ENCODE measurements at regions not wholly inside any gene's neighbourhood (a gene's known extent, or its start where the extent isn't known, plus 50 kb on each side); places are given as distances from the start of the nearest gene placed in this dataset.
"Not testable (repeated sequence)": the region's sequence is repeated elsewhere in the genome, so short reads cannot be mapped to it uniquely, and the experiment has no call there.

DNA sequence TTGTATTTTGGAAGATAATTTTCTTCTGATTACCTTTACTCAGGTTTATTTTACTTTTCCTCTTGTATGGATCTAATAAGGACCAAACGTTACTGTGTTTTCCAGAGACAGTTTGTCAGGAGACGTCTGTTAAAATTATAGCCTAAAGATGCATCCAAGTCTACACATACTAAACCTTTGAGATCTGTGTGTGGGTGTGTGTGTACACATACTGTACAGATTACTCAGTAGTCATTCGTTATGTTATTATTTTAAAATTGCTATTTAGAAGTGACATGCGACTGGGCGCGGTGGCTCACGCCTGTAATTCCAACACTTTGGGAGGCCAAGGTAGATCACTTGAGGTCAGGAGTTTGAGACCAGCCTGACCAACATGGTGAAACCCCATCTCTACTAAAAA, 51.6 kb upstream of the CNTLN start:
- H3K9me3 ChIP-seq (ENCODE audit: control insufficient read depth, insufficient read depth, low read length), result no peaks in the 10 kb centered on the region
- no peaks in the 10 kb centered on the region for H3K27me3 ChIP-seq (ENCODE audit: control insufficient read depth, insufficient read depth, low read length)
- no peak overlapping the region for H3K9ac ChIP-seq (ENCODE audit: low read depth, low read length)
- no peaks in the 10 kb centered on the region for H3K36me3 ChIP-seq (ENCODE audit: control insufficient read depth, insufficient read depth, low read length)
- H3K4me3 ChIP-seq (ENCODE audit: low read depth, low read length), result no peak overlapping the region
- peaks cover 8% of the 10 kb centered on the region for H3K4me1 ChIP-seq (ENCODE audit: control insufficient read depth, insufficient read depth, low read length)

DNA sequence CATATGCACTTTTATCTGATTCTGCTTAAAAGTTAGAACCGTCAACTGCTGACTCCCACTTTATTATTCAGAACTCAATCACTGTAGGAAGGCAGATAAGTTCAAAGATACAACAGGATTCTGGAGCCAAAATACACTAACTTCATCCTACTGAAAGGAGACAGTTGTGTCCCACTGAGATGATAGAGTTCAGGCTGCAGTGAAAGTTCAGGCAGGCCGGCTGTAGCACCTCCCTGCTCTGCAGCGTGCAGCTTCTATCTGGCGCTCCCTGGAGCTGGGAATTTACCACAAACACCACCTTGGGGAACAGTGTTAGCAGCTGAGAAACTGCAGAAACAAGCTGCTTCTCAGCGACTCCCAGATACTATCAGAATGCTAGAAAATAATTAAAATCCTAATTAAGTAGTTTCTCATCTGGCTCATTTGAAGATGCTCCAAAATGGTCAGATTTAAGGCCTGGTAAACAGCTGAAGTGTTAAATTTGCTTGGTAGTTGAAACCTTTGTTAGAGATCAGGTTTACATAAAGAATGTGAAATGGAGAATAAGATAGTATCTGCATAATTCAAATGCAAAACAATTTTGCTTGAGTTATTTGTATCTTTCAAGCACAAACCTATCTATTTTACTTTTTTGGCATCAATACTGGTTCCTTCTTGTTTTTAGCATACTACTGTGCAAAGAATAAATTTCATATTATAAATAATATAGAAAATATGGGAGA, 52.3 kb upstream of the CNTLN start:
- Histone ChIP-seq H3K4me1 (ENCODE audit: control insufficient read depth, insufficient read depth, low read length) (peaks cover 8% of the 10 kb centered on the region), H3K27me3 (ENCODE audit: control insufficient read depth, insufficient read depth, low read length) (no peaks in the 10 kb centered on the region), H3K9me3 (ENCODE audit: control insufficient read depth, insufficient read depth, low read length) (no peaks in the 10 kb centered on the region), H3K9ac (ENCODE audit: low read depth, low read length) (no peak overlapping the region), H3K4me3 (ENCODE audit: low read depth, low read length) (no peak overlapping the region), H3K36me3 (ENCODE audit: control insufficient read depth, insufficient read depth, low read length) (no peaks in the 10 kb centered on the region)

DNA sequence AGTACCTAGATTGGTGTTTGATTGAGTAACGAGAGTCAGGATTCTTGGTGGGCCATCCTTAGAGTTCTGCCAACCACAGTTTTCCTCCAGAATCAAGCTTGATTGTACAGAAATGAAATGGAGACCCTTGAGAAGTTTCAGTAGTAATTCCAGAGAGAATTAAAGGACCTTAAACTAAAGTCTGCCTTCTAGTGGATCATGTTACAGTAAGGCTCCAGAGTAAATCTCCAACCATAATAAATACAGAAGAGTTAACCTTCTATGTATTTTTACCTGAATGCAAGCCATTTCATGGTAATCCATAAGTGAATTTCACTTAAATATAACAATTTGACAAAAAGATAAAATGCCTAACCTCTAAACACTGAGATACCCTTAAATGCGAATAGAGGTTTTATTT, 53.0 kb upstream of the CNTLN start:
- H3K9me3 ChIP-seq (ENCODE audit: control insufficient read depth, insufficient read depth, low read length), result no peaks in the 10 kb centered on the region
- H3K36me3 ChIP-seq (ENCODE audit: control insufficient read depth, insufficient read depth, low read length), result no peaks in the 10 kb centered on the region
- H3K4me3 ChIP-seq (ENCODE audit: low read depth, low read length), result no peak overlapping the region
- H3K27me3 ChIP-seq (ENCODE audit: control insufficient read depth, insufficient read depth, low read length), result no peaks in the 10 kb centered on the region
- peaks cover 8% of the 10 kb centered on the region for H3K4me1 ChIP-seq (ENCODE audit: control insufficient read depth, insufficient read depth, low read length)
- H3K9ac ChIP-seq (ENCODE audit: low read depth, low read length), result no peak overlapping the region

DNA sequence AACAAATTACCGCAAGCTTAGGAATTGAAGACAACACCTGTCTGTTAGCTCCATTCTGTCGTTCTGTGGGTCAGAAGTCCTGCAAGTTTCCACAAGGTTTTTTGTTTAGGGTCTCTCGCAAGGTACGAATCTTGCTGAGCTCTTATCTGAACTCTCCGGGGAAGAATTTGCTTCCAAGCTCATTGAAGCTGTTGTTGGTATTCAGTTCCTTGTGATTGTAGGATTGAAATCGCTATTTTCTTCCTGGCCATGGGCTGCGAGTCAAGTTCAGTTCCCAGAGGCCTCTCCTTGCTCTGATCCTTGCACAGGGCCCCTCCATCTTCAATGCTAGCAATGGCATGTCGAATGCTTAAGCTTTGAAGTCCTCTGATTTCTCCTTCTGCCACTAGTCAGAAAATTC, 53.5 kb upstream of the CNTLN start:
- H3K27me3 ChIP-seq (ENCODE audit: control insufficient read depth, insufficient read depth, low read length), result no peaks in the 10 kb centered on the region
- no peaks in the 10 kb centered on the region for H3K9me3 ChIP-seq (ENCODE audit: control insufficient read depth, insufficient read depth, low read length)
- no peak overlapping the region for H3K9ac ChIP-seq (ENCODE audit: low read depth, low read length)
- H3K4me3 ChIP-seq (ENCODE audit: low read depth, low read length), result no peak overlapping the region
- peaks cover 8% of the 10 kb centered on the region for H3K4me1 ChIP-seq (ENCODE audit: control insufficient read depth, insufficient read depth, low read length)
- H3K36me3 ChIP-seq (ENCODE audit: control insufficient read depth, insufficient read depth, low read length), result no peaks in the 10 kb centered on the region

DNA sequence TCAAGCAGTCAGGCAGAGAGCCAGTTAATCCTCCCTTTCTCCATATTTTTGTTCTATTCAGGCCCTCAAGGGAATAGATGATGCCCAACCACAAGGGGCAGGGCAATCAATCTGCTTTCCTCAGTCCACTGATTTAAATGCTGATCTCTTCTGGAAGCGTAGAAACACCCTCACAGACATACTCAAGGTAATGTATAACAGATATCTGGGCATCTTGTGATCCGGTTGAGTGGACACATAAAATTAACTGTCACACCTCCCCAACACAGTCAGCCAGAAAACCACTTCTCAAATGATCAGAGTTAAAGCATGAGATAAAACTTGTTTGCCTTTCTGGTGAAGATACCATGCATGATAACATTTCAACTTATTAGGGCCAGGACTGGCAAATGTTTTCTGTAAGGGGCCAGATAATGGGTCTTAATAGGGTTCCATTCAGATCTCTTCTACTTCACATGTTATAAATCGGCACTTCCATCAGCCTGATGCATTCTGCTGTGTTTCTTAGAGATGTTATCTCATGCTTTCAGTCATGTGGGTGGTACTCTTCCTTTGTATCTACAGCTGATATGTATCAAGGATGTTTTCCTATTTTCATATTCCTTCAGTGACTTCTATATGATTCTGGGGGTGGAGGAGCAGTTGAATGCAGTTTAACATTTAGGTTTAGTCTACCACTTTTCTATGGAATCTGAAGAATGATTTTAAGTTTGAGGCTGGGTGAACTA, 58.9 kb upstream of the CNTLN start:
- Histone ChIP-seq H3K9ac (ENCODE audit: low read depth, low read length) (no peak overlapping the region), H3K4me1 (ENCODE audit: control insufficient read depth, insufficient read depth, low read length) (no peaks in the 10 kb centered on the region), H3K36me3 (ENCODE audit: control insufficient read depth, insufficient read depth, low read length) (no peaks in the 10 kb centered on the region), H3K4me3 (ENCODE audit: low read depth, low read length) (no peak overlapping the region), H3K27me3 (ENCODE audit: control insufficient read depth, insufficient read depth, low read length) (no peaks in the 10 kb centered on the region), H3K9me3 (ENCODE audit: control insufficient read depth, insufficient read depth, low read length) (no peaks in the 10 kb centered on the region)

DNA sequence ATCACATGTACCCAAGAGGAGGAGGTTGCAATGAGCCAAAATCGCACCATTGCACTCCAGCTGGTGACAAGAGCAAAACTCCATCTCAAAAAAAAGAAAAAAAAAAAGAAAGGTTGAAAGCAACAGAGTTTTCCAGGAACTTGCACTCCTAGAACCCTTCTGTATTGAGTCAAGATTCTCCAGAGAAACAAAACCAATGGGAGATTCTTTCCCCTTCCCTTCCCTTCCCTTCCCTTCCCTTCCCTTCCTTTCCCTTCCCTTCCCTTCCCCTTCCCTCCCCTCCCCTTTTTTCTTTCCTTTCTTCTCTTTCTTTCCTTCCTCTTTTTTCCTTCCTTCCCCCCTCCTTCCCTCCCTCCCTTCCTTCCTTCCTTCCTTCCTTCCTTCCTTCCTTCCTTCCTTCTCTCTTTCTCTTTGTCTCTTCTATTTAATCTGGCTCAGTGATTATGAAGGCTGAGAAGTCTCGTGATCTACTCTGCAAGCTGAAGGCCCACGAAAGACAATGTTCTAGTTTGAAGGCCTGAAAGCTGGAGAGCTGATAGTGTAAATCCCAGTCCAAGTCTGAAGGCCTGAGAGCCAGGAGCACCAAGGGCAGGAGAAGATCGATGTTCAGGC, 59.6 kb upstream of the CNTLN start:
- no peaks in the 10 kb centered on the region for H3K27me3 ChIP-seq (ENCODE audit: control insufficient read depth, insufficient read depth, low read length)
- no peak overlapping the region for H3K9ac ChIP-seq (ENCODE audit: low read depth, low read length)
- no peak overlapping the region for H3K4me3 ChIP-seq (ENCODE audit: low read depth, low read length)
- no peaks in the 10 kb centered on the region for H3K36me3 ChIP-seq (ENCODE audit: control insufficient read depth, insufficient read depth, low read length)
- H3K9me3 ChIP-seq (ENCODE audit: control insufficient read depth, insufficient read depth, low read length), result no peaks in the 10 kb centered on the region
- no peaks in the 10 kb centered on the region for H3K4me1 ChIP-seq (ENCODE audit: control insufficient read depth, insufficient read depth, low read length)

DNA sequence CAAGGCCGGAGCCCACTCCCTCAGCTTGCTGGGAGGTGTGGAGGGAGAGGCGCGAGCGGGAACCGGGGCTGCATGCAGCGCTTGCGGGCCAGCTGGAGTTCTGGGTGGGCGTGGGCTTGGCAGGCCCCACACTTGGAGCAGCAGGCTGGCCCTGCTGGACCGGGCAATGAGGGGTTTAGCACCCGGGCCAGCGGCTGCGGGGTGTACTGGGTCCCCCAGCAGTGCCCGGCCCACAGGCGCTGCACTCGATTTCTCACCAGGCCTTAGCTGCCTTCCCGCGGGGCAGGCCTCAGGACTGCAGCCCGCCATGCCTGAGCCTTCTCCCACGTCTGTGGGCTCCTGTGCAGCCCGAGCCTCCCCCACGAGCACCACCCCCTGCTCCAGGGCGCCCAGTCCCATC, 62.3 kb upstream of the CNTLN start:
- not testable (repeated sequence) for H3K4me1 ChIP-seq (ENCODE audit: control insufficient read depth, insufficient read depth, low read length); H3K9me3 ChIP-seq (ENCODE audit: control insufficient read depth, insufficient read depth, low read length); H3K36me3 ChIP-seq (ENCODE audit: control insufficient read depth, insufficient read depth, low read length); H3K4me3 ChIP-seq (ENCODE audit: low read depth, low read length); H3K27me3 ChIP-seq (ENCODE audit: control insufficient read depth, insufficient read depth, low read length); H3K9ac ChIP-seq (ENCODE audit: low read depth, low read length)

DNA sequence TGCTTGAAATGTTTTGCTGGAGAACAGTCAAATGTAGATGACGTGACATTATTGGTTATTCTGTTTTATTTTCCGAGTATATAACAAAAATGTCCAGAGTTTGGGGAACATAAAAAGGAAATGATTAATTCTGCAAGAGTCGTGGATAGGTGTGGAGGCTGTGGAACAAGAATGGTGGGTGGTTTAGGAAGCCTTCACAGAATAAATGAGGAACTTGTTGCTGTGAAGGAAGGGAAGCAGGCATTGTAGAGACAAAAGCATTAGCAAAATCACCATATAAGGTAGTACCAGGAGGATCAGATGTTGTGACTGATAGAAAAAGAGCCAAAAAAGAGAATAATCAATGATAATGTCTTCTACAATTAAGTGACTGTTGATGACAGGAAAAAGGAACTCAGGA, 66.2 kb upstream of the CNTLN start:
- Histone ChIP-seq H3K4me1 (ENCODE audit: control insufficient read depth, insufficient read depth, low read length) (no peaks in the 10 kb centered on the region), H3K4me3 (ENCODE audit: low read depth, low read length) (no peak overlapping the region), H3K27me3 (ENCODE audit: control insufficient read depth, insufficient read depth, low read length) (no peaks in the 10 kb centered on the region), H3K36me3 (ENCODE audit: control insufficient read depth, insufficient read depth, low read length) (no peaks in the 10 kb centered on the region), H3K9ac (ENCODE audit: low read depth, low read length) (no peak overlapping the region), H3K9me3 (ENCODE audit: control insufficient read depth, insufficient read depth, low read length) (no peaks in the 10 kb centered on the region)

DNA sequence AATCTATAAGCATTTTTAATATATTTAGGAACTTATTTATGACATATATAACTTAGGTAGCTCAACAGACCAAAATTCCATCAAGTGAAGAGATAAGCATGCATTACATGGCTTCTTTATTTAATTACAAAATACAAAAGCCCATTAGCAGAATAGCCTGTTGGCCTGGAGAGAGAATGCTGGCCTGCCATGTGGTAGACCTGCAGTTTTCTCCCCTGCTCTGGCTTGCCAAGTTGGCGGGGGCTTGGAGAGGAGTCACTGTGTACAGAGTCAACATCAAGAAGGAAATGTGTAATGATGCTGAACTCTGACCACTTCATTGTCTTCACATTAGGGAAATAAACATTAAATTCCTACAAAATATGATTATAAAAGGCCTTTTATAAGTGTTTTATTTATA, 69.8 kb upstream of the CNTLN start:
- no peaks in the 10 kb centered on the region for H3K36me3 ChIP-seq (ENCODE audit: control insufficient read depth, insufficient read depth, low read length)
- H3K9ac ChIP-seq (ENCODE audit: low read depth, low read length), result no peak overlapping the region
- H3K27me3 ChIP-seq (ENCODE audit: control insufficient read depth, insufficient read depth, low read length), result no peaks in the 10 kb centered on the region
- no peaks in the 10 kb centered on the region for H3K9me3 ChIP-seq (ENCODE audit: control insufficient read depth, insufficient read depth, low read length)
- H3K4me1 ChIP-seq (ENCODE audit: control insufficient read depth, insufficient read depth, low read length), result no peaks in the 10 kb centered on the region
- no peak overlapping the region for H3K4me3 ChIP-seq (ENCODE audit: low read depth, low read length)

DNA sequence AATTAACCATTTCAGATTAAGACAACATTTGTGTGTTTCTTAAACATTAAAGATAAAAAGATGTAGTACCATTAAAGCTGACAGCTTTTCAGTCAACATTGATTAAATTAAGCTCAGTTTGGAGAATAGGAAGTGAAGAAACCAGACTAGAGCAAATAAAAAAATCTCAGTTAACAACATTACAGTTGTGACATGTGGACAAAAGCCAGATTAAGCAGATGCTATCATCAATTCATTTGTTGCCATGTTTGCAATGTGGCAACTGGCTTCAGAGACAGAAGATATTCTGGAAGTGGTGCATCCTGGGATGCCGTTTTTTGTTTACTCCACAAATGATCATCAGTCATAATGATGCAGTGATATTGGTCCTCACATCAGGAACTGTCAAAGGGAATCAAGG, 70.3 kb upstream of the CNTLN start:
- H3K4me3 ChIP-seq (ENCODE audit: low read depth, low read length), result no peak overlapping the region
- H3K36me3 ChIP-seq (ENCODE audit: control insufficient read depth, insufficient read depth, low read length), result no peaks in the 10 kb centered on the region
- no peaks in the 10 kb centered on the region for H3K9me3 ChIP-seq (ENCODE audit: control insufficient read depth, insufficient read depth, low read length)
- H3K4me1 ChIP-seq (ENCODE audit: control insufficient read depth, insufficient read depth, low read length), result no peaks in the 10 kb centered on the region
- no peaks in the 10 kb centered on the region for H3K27me3 ChIP-seq (ENCODE audit: control insufficient read depth, insufficient read depth, low read length)
- no peak overlapping the region for H3K9ac ChIP-seq (ENCODE audit: low read depth, low read length)

DNA sequence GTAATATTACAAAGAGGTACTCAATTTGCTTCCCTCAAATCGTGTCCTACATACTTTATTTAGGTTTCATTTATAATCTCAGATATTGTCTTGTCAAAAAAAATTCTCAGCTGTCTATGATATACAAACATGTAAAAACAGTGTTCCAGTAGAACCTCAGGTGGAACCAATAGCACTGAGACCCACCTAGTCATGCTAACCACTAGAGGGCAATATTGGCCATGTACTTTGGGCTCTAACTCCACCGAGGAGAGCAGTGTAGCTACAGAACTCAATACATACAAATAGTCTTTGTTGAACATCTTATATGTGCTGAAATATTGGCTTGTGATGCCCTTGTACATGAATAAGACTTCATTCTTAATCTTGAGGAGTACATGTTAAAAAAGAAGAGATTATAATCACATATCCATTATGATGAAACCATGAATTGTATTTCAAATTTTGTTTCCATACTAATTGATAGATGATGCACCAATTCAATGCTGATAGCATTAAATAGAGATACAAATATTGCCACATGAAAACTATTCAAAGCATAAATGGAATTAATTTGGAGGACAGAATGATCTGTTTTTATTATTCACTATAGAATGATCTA, 71.2 kb upstream of the CNTLN start:
- no peaks in the 10 kb centered on the region for H3K27me3 ChIP-seq (ENCODE audit: control insufficient read depth, insufficient read depth, low read length)
- H3K9me3 ChIP-seq (ENCODE audit: control insufficient read depth, insufficient read depth, low read length), result no peaks in the 10 kb centered on the region
- H3K4me1 ChIP-seq (ENCODE audit: control insufficient read depth, insufficient read depth, low read length), result no peaks in the 10 kb centered on the region
- H3K9ac ChIP-seq (ENCODE audit: low read depth, low read length), result no peak overlapping the region
- no peak overlapping the region for H3K4me3 ChIP-seq (ENCODE audit: low read depth, low read length)
- H3K36me3 ChIP-seq (ENCODE audit: control insufficient read depth, insufficient read depth, low read length), result no peaks in the 10 kb centered on the region

DNA sequence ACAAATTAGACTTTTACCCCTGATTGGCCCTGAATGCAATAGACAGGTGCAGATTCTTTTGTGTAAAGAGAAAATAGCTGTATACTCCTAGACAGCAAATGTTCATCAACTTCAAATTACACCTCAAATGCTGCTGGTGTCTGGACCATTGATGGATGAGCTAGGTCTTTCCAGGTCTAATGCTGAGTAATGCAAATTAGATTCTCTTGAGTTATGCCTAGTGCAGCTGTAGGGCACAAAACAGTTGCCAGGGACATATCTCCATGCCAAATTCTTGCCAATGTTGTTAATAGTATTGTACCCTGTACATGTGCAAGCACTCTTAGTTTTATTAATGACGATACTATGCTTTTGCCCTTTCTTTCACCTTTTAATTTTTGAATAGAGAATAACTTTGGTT, 72.3 kb upstream of the CNTLN start:
- H3K36me3 ChIP-seq (ENCODE audit: control insufficient read depth, insufficient read depth, low read length), result no peaks in the 10 kb centered on the region
- H3K4me3 ChIP-seq (ENCODE audit: low read depth, low read length), result no peak overlapping the region
- no peaks in the 10 kb centered on the region for H3K9me3 ChIP-seq (ENCODE audit: control insufficient read depth, insufficient read depth, low read length)
- H3K9ac ChIP-seq (ENCODE audit: low read depth, low read length), result no peak overlapping the region
- H3K4me1 ChIP-seq (ENCODE audit: control insufficient read depth, insufficient read depth, low read length), result no peaks in the 10 kb centered on the region
- H3K27me3 ChIP-seq (ENCODE audit: control insufficient read depth, insufficient read depth, low read length), result no peaks in the 10 kb centered on the region

Measured in iPS-15b (cell line).